GM12878 (cell line): ENCODE measurements at regions not wholly inside any gene's neighbourhood (a gene's known extent, or its start where the extent isn't known, plus 50 kb on each side); places are given as distances from the start of the nearest gene placed in this dataset.

Experiments used
- CBX5 ChIP-seq: sonication (generic); IDR thresholded peaks from 2 replicates; pipeline ENCODE4 v1.6.1; 2016; ENCODE audit warnings: low read depth, moderate library complexity, mild to moderate bottlenecking, inconsistent platforms
- CEBPZ ChIP-seq: fragments of 150-350 bp; IDR thresholded peaks from 2 replicates; pipeline ENCODE4 v1.6.1; 2016; ENCODE audit warnings: low read depth, low read length
- EGR1 ChIP-seq, 2 experiments: IDR thresholded peaks; 1 replicate in 1 of 2; 2 replicates in 1 of 2; pipeline ENCODE4 v1.6.1; 2011 to 2012; ENCODE audit warnings: low read depth in 2 of 2, low read length in 2 of 2, borderline replicate concordance in 1 of 2, mild to moderate bottlenecking in 1 of 2, moderate library complexity in 1 of 2
- ELK1 ChIP-seq: IDR thresholded peaks from 2 replicates; pipeline ENCODE4 v1.6.1; 2012; ENCODE audit warnings: low read depth, low read length, improper control_type of control experiment
- HDAC2 ChIP-seq: fragments of 200-600 bp; sonication (generic); IDR thresholded peaks from 2 replicates; pipeline ENCODE4 v1.6.1; 2017
- POLR2A ChIP-seq: IDR thresholded peaks from 2 replicates; pipeline ENCODE4 v1.6.1; 2011; ENCODE audit warnings: low read depth, mild to moderate bottlenecking, low read length
- PRDM15 ChIP-seq: fragments of 450-650 bp; formaldehyde crosslinking; IDR thresholded peaks from 2 replicates; pipeline ENCODE4 v1.4.0; 2020; ENCODE audit warnings: mild to moderate bottlenecking, moderate library complexity
- RB1 ChIP-seq: fragments of 450-650 bp; formaldehyde crosslinking; IDR thresholded peaks from 2 replicates; pipeline ENCODE4 v1.6.1; 2017; ENCODE audit warnings: mild to moderate bottlenecking, borderline replicate concordance
- SIX5 ChIP-seq: IDR thresholded peaks from 2 replicates; pipeline ENCODE4 v1.6.1; 2011; ENCODE audit warnings: mild to moderate bottlenecking, low read depth, low read length, moderate library complexity; ENCODE audit not compliant: severe bottlenecking
- SP1 ChIP-seq: IDR thresholded peaks from one replicate; pipeline ENCODE4 v1.6.1; 2011; ENCODE audit warnings: low read depth, low read length
- TCF3 ChIP-seq: IDR thresholded peaks from 2 replicates; pipeline ENCODE4 v1.6.1; 2012; ENCODE audit warnings: low read depth, mild to moderate bottlenecking, low read length, borderline replicate concordance; ENCODE audit not compliant: insufficient read depth
- ZNF622 ChIP-seq: fragments of 450-650 bp; IDR thresholded peaks from 2 replicates; pipeline ENCODE4 v1.6.1; 2017; ENCODE audit warnings: mild to moderate bottlenecking, inconsistent platforms
- ZZZ3 ChIP-seq: IDR thresholded peaks from 2 replicates; pipeline ENCODE4 v1.6.1; 2011; ENCODE audit warnings: low read depth; ENCODE audit not compliant: control insufficient read depth, insufficient read length
- TF ChIP-seq, protein P1 (sequence below): fragments of 450-650 bp; IDR thresholded peaks from 2 replicates; pipeline ENCODE4 v1.6.1; 2016; ENCODE audit warnings: mild to moderate bottlenecking
- TF ChIP-seq, protein P2 (sequence below): fragments of 150-350 bp; IDR thresholded peaks from 2 replicates; pipeline ENCODE4 v1.6.1; 2014; ENCODE audit warnings: mild to moderate bottlenecking, low read depth, low read length
- TF ChIP-seq, protein P3 (sequence below): fragments of 450-650 bp; IDR thresholded peaks from 2 replicates; pipeline ENCODE4 v1.6.1; 2017; ENCODE audit warnings: low read depth, mild to moderate bottlenecking, moderate library complexity

DNA sequence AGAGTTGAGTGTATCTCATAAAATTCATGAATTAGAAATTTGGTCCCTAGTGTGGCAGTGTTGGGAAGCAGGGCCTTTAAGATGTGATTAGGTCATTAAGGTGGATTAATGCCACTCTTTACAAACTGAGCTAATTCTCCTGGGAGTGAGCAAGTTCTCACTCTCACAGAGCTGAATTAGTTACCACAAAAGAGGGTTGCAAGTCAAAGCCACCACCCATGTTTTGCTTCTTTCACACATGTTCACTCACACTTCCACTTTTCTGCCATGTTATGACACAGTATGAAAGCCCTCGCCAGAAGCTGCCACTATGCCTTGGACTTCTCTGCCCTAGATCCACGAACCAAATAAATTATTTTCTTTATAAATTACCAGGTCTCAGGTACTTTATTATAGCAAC lies 332.1 kb downstream of the ARAP2 start (continued):
- TF ChIP-seq PRDM15, result no peak
- no peak for TF ChIP-seq ZZZ3
- TF ChIP-seq, protein P1, sequence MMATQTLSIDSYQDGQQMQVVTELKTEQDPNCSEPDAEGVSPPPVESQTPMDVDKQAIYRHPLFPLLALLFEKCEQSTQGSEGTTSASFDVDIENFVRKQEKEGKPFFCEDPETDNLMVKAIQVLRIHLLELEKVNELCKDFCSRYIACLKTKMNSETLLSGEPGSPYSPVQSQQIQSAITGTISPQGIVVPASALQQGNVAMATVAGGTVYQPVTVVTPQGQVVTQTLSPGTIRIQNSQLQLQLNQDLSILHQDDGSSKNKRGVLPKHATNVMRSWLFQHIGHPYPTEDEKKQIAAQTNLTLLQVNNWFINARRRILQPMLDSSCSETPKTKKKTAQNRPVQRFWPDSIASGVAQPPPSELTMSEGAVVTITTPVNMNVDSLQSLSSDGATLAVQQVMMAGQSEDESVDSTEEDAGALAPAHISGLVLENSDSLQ, result no peak
- TF ChIP-seq EGR1 (IDR thresholded peaks at IDR 0.05; ENCODE audit: borderline replicate concordance in 1 of 2, low read depth in 2 of 2, low read length in 2 of 2), result no peak
- no peak for TF ChIP-seq RB1
- no peak for TF ChIP-seq POLR2A
- TF ChIP-seq CBX5, result no peak
- no peak for TF ChIP-seq HDAC2
- no peak for TF ChIP-seq SIX5
- no peak for TF ChIP-seq ZNF622
- TF ChIP-seq ELK1, result no peak
- TF ChIP-seq, protein P2, sequence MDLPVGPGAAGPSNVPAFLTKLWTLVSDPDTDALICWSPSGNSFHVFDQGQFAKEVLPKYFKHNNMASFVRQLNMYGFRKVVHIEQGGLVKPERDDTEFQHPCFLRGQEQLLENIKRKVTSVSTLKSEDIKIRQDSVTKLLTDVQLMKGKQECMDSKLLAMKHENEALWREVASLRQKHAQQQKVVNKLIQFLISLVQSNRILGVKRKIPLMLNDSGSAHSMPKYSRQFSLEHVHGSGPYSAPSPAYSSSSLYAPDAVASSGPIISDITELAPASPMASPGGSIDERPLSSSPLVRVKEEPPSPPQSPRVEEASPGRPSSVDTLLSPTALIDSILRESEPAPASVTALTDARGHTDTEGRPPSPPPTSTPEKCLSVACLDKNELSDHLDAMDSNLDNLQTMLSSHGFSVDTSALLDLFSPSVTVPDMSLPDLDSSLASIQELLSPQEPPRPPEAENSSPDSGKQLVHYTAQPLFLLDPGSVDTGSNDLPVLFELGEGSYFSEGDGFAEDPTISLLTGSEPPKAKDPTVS, result no peak
- no peak for TF ChIP-seq CEBPZ
- TF ChIP-seq, protein P3, sequence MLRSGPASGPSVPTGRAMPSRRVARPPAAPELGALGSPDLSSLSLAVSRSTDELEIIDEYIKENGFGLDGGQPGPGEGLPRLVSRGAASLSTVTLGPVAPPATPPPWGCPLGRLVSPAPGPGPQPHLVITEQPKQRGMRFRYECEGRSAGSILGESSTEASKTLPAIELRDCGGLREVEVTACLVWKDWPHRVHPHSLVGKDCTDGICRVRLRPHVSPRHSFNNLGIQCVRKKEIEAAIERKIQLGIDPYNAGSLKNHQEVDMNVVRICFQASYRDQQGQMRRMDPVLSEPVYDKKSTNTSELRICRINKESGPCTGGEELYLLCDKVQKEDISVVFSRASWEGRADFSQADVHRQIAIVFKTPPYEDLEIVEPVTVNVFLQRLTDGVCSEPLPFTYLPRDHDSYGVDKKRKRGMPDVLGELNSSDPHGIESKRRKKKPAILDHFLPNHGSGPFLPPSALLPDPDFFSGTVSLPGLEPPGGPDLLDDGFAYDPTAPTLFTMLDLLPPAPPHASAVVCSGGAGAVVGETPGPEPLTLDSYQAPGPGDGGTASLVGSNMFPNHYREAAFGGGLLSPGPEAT, result peak; percentile 68; the same call in 1 of the 2 replicates
- TF ChIP-seq TCF3, result no peak
- no peak for TF ChIP-seq SP1
